GM12878 (cell line): ENCODE measurements at regions not wholly inside any gene's neighbourhood (a gene's known extent, or its start where the extent isn't known, plus 50 kb on each side); places are given as distances from the start of the nearest gene placed in this dataset.

ENCODE experiments used
- ATAC-seq: fragments of 200-7000 bp; cut with Tn5 transposase; 3 replicates; pipeline ENCODE4 v1.9.1; 2020; ENCODE audit warnings: mild to moderate bottlenecking, moderate library complexity
- BruUV-seq: library from RNA; stranded (reverse); fragments of 400-500 nt; replicated peaks from 2 replicates; lab custom pipeline; 2021; lab: Mats Ljungman, UMichigan
- CTCF ChIA-PET: fragments of 300-600 bp; sonication (Branson Sonifier 250); formaldehyde crosslinking; extraction: SDS; loops from one replicate; lab custom pipeline; 2021; ENCODE audit warnings: inconsistent platforms; lab: Yijun Ruan, JAX
- POLR2A ChIA-PET: fragments of 350-600 bp; formaldehyde crosslinking; extraction: SDS; loops from one replicate; lab custom pipeline; 2021; ENCODE audit warnings: inconsistent platforms; lab: Charles Lee
- RAD21 ChIA-PET: fragments of 300-600 bp; sonication (Branson Sonifier 250); formaldehyde crosslinking; loops from one replicate; lab custom pipeline; 2023; ENCODE audit warnings: antibody characterized with exemption; ENCODE audit not compliant: unreplicated experiment; lab: Charles Lee
- SMC1A ChIA-PET: fragments of 300-600 bp; sonication (Branson Sonifier 250); formaldehyde crosslinking; loops from one replicate; lab custom pipeline; 2023; ENCODE audit not compliant: unreplicated experiment, uncharacterized antibody; lab: Charles Lee
- DNase-seq: peaks from one replicate; pipeline ENCODE4 v3.0.0-alpha.2; 2011; ENCODE audit warnings: low read depth, low spot score
- FAIRE-seq: peaks from 3 replicates; lab custom pipeline; 2011; peaks lifted over from hg19 to GRCh38; lab: Jason Lieb, UNC
- H2AFZ ChIP-seq: 2 replicates; pipeline ENCODE4 v1.6.0; 2011; ENCODE audit warnings: low read depth, low read length, control low read depth; ENCODE audit not compliant: control insufficient read depth
- H3K27ac ChIP-seq: 2 replicates; pipeline ENCODE4 v1.5.1; 2011; ENCODE audit warnings: control low read depth; ENCODE audit not compliant: control insufficient read depth, insufficient read depth
- H3K27me3 ChIP-seq, 2 experiments: replicated peaks in 1 of 2; 2 replicates each; pipeline versions ENCODE4 v1.6.0 to v1.6.1; 2011; ENCODE audit warnings: low read length in 1 of 2; ENCODE audit not compliant: control insufficient read depth in 2 of 2, insufficient read depth in 2 of 2
- H3K36me3 ChIP-seq, 2 experiments: 2 replicates each; pipeline ENCODE4 v1.5.1; 2011; ENCODE audit warnings: low read length in 1 of 2; ENCODE audit not compliant: control insufficient read depth in 2 of 2, insufficient read depth in 2 of 2
- H3K4me1 ChIP-seq: 2 replicates; pipeline ENCODE4 v1.6.1; 2011; ENCODE audit warnings: mild to moderate bottlenecking, low read length, moderate library complexity, mixed read lengths; ENCODE audit not compliant: control insufficient read depth, insufficient read depth
- H3K4me2 ChIP-seq: 2 replicates; pipeline ENCODE4 v1.6.0; 2011; ENCODE audit warnings: control low read depth; ENCODE audit not compliant: control insufficient read depth, insufficient read depth
- H3K4me3 ChIP-seq: fragments of 200-600 bp; sonication (generic); 2 replicates; pipeline ENCODE4 v1.5.1; 2016
- H3K79me2 ChIP-seq: 2 replicates; pipeline ENCODE4 v1.6.0; 2011; ENCODE audit warnings: low read length; ENCODE audit not compliant: control insufficient read depth, insufficient read depth
- H3K9ac ChIP-seq: 2 replicates; pipeline ENCODE4 v1.8.0; 2011; ENCODE audit warnings: low read length, control low read depth, mixed read lengths; ENCODE audit not compliant: control insufficient read depth, insufficient read depth
- H3K9me3 ChIP-seq: replicated peaks from 3 replicates; pipeline ENCODE4 v1.5.1; 2011; ENCODE audit warnings: mild to moderate bottlenecking, low read length; ENCODE audit not compliant: control insufficient read depth, insufficient read depth
- H4K20me1 ChIP-seq: 2 replicates; pipeline ENCODE4 v1.6.0; 2011; ENCODE audit not compliant: control insufficient read depth, insufficient read depth
- BACH1 ChIP-seq: fragments of 450-650 bp; IDR thresholded peaks from 2 replicates; pipeline ENCODE4 v1.6.1; 2017; ENCODE audit warnings: mild to moderate bottlenecking, borderline replicate concordance
- BMI1 ChIP-seq: fragments of 450-650 bp; IDR thresholded peaks from 2 replicates; pipeline ENCODE4 v1.6.1; 2016; ENCODE audit warnings: mild to moderate bottlenecking, moderate library complexity, borderline replicate concordance
- CBX5 ChIP-seq: sonication (generic); IDR thresholded peaks from 2 replicates; pipeline ENCODE4 v1.6.1; 2016; ENCODE audit warnings: low read depth, moderate library complexity, mild to moderate bottlenecking, inconsistent platforms
- CHD4 ChIP-seq: fragments of 200-600 bp; sonication (generic); IDR thresholded peaks from 2 replicates; pipeline ENCODE4 v1.6.1; 2016; ENCODE audit warnings: mild to moderate bottlenecking
- GABPA ChIP-seq: IDR thresholded peaks from 2 replicates; pipeline ENCODE4 v1.6.1; 2014; ENCODE audit warnings: antibody characterized with exemption, low read depth, mild to moderate bottlenecking, inconsistent platforms
- HDAC6 ChIP-seq: fragments of 200-600 bp; sonication (generic); IDR thresholded peaks from one replicate; pipeline ENCODE4 v1.8.0; 2017; ENCODE audit warnings: antibody characterized with exemption; ENCODE audit not compliant: unreplicated experiment
- LARP7 ChIP-seq: fragments of 450-650 bp; IDR thresholded peaks from 2 replicates; pipeline ENCODE4 v1.6.1; 2017; ENCODE audit warnings: mild to moderate bottlenecking
- NFYA ChIP-seq: IDR thresholded peaks from 2 replicates; pipeline ENCODE4 v1.6.1; 2011; ENCODE audit warnings: low read depth, mild to moderate bottlenecking, low read length, improper control_type of control experiment, borderline replicate concordance
- NRF1 ChIP-seq: conservative IDR thresholded peaks from 2 replicates; pipeline ENCODE4 v1.6.1; 2011; ENCODE audit warnings: mild to moderate bottlenecking, low read depth, low read length, improper control_type of control experiment
- TCF12 ChIP-seq: IDR thresholded peaks from 2 replicates; pipeline ENCODE4 v1.6.1; 2011; ENCODE audit warnings: low read depth, mild to moderate bottlenecking, low read length
- WRNIP1 ChIP-seq: IDR thresholded peaks from 2 replicates; pipeline ENCODE4 v1.6.1; 2011; ENCODE audit warnings: low read depth, low read length, improper control_type of control experiment, borderline replicate concordance
- YBX1 ChIP-seq: fragments of 450-650 bp; IDR thresholded peaks from 2 replicates; pipeline ENCODE4 v1.6.1; 2016; ENCODE audit warnings: antibody characterized with exemption
- ZNF217 ChIP-seq: fragments of 450-650 bp; IDR thresholded peaks from 2 replicates; pipeline ENCODE4 v1.6.1; 2017; ENCODE audit warnings: antibody characterized with exemption, mild to moderate bottlenecking
- ZSCAN29 ChIP-seq: fragments of 450-650 bp; IDR thresholded peaks from 2 replicates; pipeline ENCODE4 v1.6.1; 2017; ENCODE audit warnings: mild to moderate bottlenecking, moderate library complexity
- WGBS: methylation state at CpG from one replicate; pipeline ENCODE4 v1.1.6; 2016; ENCODE audit warnings: low lambda C conversion rate; ENCODE audit not compliant: insufficient replicate concordance, insufficient coverage; ENCODE audit errors: missing lambda C conversion rate; 5-methylcytosine and 5-hydroxymethylcytosine counted together
- in situ Hi-C: fragments of 300-500 bp; cut with MboI; formaldehyde crosslinking; loops from 9 replicates; pipeline ENCODE4 v1.14.3; 2018; ENCODE audit warnings: mixed read lengths
- intact Hi-C: fragments of 100-400 bp; cut with micrococcal nuclease; formaldehyde crosslinking; loops from one replicate; pipeline ENCODE4 v1.14.2; 2022; ENCODE audit not compliant: unreplicated experiment
- TF ChIP-seq, protein P1 (sequence below): IDR thresholded peaks from 2 replicates; pipeline ENCODE4 v1.6.1; 2012; ENCODE audit warnings: low read depth, low read length, improper control_type of control experiment
- TF ChIP-seq, protein P2 (sequence below): fragments of 450-650 bp; conservative IDR thresholded peaks from 2 replicates; pipeline ENCODE4 v1.6.1; 2017; ENCODE audit warnings: mild to moderate bottlenecking, moderate library complexity

DNA sequence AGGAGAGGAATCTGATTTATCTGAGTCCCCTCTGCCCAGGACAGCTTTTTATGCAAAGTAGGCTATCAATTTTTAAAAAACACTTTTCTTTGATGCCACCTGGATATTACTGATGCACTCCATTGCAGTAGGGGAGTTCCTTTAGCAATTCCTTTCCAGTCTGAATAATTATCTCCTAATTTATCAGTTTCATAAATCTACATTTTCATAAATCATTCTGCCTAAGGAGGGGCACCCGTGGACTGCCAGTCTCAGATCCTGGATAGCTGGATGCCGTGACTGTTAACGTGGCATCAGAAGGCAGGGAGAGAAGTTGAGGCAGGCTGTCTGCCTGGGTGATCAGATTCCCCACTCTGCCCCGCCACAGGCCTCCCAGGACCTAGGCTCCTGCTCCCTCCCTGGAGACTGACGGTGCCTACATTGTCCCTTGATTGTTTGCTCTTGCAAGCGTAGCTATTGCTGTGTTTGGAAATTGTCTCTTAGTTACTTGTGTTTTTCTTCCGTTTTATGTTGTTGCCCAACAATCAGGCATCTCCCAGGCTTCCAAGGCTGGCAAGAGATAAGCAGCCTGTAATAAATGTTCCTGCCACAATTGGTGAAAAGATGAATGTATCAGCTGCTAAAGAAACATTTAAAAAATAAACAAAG lies 75.2 kb downstream of the KATNIP start:
- in situ Hi-C loops: loop anchor here (25.0 kb wide), 1 partner anchor 437 kb away; the partner anchor contains the start of gene GSG1L
- TF ChIP-seq ZSCAN29 (no peak), CBX5 (no peak), HDAC6 (no peak), ZNF217 (no peak), TCF12 (no peak), CHD4 (no peak), NRF1 (no peak), YBX1 (no peak), BACH1 (no peak), LARP7 (no peak), WRNIP1 (no peak), GABPA (no peak), BMI1 (no peak), NFYA (no peak)
- TF ChIP-seq, protein P1, sequence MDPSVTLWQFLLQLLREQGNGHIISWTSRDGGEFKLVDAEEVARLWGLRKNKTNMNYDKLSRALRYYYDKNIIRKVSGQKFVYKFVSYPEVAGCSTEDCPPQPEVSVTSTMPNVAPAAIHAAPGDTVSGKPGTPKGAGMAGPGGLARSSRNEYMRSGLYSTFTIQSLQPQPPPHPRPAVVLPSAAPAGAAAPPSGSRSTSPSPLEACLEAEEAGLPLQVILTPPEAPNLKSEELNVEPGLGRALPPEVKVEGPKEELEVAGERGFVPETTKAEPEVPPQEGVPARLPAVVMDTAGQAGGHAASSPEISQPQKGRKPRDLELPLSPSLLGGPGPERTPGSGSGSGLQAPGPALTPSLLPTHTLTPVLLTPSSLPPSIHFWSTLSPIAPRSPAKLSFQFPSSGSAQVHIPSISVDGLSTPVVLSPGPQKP: no peak
- TF ChIP-seq, protein P2, sequence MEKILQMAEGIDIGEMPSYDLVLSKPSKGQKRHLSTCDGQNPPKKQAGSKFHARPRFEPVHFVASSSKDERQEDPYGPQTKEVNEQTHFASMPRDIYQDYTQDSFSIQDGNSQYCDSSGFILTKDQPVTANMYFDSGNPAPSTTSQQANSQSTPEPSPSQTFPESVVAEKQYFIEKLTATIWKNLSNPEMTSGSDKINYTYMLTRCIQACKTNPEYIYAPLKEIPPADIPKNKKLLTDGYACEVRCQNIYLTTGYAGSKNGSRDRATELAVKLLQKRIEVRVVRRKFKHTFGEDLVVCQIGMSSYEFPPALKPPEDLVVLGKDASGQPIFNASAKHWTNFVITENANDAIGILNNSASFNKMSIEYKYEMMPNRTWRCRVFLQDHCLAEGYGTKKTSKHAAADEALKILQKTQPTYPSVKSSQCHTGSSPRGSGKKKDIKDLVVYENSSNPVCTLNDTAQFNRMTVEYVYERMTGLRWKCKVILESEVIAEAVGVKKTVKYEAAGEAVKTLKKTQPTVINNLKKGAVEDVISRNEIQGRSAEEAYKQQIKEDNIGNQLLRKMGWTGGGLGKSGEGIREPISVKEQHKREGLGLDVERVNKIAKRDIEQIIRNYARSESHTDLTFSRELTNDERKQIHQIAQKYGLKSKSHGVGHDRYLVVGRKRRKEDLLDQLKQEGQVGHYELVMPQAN: no peak
- POLR2A ChIA-PET: no interaction called here
- intact Hi-C loops: no loop called here
- H3K27me3 ChIP-seq: no peaks in the 10 kb centered on the region
- ATAC-seq (no peak), DNase-seq (no peak), FAIRE-seq (no peak)
- RAD21 ChIA-PET: no interaction called here
- no peak overlapping the region for H2AFZ ChIP-seq
- no peaks in the 10 kb centered on the region for H4K20me1 ChIP-seq
- H3K4me1 ChIP-seq: no peaks in the 10 kb centered on the region
- no peak overlapping the region for H3K4me3 ChIP-seq
- H3K27ac ChIP-seq: no peak overlapping the region
- no peaks in the 10 kb centered on the region for H3K36me3 ChIP-seq
- CTCF ChIA-PET: no interaction called here
- H3K9me3 ChIP-seq: no peaks in the 10 kb centered on the region
- no peak overlapping the region for H3K4me2 ChIP-seq
- WGBS: 90% methylated on average over 7 of the region's 7 CpGs
- no peaks in the 10 kb centered on the region for H3K79me2 ChIP-seq
- SMC1A ChIA-PET: no interaction called here
- no peak overlapping the region for H3K9ac ChIP-seq
- no TSS peak for BruUV-seq
